ENCODE measurements at regions not wholly inside any gene's neighbourhood (a gene's known extent, or its start where the extent isn't known, plus 50 kb on each side); places are given as distances from the start of the nearest gene placed in this dataset.

- no peak for DNase-seq
Measured at GRCh38 chr6:71399279-71399678, 110.7 kb downstream of the OGFRL1 start.

DNA sequence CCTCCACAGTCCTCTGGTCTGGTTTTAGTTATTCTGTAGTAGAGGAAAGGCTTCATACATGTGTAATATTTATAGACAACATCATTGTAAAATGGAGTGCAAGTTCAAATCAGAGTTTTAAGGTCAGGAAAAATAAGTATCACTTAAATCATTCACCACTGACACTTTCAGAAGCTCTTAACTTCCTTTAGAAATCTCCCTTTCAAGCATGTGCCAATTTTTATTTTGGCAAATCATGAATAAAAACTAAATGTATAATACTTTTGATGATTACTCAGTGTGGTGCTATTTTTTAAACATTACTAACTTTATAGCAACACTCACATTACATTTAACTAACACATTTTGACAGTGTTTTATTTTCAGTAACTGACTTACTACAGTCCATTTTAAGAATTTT lies 112.2 kb downstream of the OGFRL1 start:
- no peak for DNase-seq

GRCh38 chr6:71402096-71402495 lies 113.5 kb downstream of the OGFRL1 start:
- no peak for DNase-seq

DNA sequence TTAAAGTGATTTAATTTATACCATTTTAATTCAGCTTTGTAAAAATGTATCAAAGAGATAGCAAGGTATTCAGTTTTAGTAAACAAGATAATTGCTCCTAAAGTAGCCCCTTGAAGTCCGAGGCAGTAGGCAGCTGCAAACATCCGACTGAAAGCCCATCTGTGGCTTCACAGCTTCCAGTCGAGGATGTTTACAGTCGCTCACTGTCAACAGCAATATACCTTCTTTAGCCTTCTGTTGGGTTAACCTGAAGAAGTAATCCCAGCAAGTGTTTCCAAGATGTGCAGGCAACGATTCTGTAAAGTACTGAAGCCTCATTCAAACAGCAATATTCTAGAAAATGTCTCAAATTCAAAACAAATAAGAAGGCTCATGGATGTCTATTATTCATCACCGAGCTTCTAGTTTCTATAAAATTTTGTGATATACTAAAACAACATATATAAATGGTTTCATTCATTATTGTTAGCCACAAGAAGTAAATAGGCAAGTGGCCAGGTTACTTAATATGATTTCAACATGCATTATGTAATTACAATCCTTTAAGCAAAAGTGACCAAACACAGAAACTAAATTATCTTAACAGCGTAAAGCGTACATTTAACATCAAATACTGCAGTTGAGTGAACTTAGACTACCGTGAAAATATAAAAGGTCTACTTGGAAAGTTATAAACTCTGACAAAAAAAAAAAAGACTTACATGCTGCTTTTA lies 115.0 kb downstream of the OGFRL1 start:
- DNase-seq: no peak

- no peak for DNase-seq
Measured at GRCh38 chr6:71404145-71404966, 115.7 kb downstream of the OGFRL1 start.

DNA sequence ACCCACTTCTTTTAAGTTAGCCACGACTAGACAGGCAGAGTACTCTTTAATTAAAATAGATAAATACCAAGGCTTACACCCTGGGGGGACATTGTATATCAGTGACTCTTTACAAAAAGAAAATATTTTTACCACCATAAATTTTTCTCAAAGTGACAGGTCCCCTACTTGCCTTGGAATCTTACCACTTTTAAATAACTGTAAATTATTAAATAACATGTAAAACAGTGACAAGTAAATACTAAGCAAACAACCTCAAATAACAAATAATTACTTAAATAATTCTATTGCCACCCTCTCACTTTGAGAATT lies 116.3 kb downstream of the OGFRL1 start:
- DNase-seq: no peak

DNA sequence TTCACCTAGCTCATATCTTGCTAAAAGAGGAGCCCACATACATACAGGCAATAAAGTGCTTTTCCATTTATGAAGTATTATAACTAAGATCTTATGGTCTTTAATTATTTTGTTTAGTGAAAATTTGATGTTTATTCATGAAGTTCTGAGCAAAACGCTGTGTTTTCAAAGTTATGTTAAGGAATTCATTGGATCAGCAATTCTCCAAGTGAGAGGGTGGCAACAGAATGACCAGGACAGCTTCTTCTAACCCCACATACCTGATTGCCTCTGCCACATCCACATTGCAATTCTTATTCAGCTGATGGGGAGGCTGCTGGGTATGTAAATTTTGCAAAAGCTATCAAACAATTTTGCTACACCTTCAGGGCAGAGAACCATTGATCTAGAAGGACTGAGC lies 116.8 kb downstream of the OGFRL1 start:
- DNase-seq: no peak

DNA sequence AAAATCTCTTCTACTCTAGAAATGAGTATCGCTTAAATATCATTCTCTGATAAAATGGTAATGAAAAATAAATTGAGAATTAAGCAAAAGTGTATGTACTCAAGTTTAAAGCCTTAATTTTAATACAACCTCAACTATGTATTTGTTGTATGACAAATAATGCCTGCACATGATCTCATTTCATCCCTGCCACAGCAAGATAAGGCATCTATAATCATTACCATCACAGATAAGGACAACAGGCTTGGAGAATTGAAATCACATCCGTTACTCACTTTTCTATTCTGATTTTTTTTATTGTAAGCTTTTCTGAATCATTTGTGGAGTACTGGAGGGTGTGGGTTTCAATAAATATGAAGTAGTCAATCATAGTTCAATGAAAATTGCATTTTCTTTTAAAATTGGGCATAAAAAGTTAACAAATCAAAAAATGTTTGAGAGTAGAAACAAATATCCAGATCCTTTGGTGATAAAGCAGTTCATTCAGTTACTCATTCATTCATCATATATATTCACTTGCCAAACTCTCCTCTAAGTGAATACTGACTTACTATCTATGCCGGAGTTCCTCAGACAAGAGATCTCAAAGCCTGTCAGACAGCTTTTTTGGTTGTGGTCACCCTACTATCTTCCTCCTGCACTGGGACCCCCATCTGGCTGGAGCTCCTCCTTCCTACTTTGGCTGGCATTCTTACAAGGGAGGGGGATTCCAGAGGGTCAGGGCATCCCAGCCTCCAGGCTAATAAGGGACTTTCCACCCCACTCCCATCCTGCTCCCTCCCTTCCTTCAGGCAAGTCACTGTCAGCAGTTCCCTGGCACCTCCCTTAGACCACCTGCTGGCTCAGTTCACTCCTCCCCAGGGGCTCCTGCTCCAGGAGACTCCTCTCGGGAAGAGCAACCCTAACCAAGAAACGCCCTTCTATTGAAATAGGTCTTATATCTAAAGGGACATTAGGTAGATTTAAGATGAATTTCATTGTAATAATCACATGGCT lies 118.6 kb downstream of the OGFRL1 start:
- no peak for DNase-seq

DNA sequence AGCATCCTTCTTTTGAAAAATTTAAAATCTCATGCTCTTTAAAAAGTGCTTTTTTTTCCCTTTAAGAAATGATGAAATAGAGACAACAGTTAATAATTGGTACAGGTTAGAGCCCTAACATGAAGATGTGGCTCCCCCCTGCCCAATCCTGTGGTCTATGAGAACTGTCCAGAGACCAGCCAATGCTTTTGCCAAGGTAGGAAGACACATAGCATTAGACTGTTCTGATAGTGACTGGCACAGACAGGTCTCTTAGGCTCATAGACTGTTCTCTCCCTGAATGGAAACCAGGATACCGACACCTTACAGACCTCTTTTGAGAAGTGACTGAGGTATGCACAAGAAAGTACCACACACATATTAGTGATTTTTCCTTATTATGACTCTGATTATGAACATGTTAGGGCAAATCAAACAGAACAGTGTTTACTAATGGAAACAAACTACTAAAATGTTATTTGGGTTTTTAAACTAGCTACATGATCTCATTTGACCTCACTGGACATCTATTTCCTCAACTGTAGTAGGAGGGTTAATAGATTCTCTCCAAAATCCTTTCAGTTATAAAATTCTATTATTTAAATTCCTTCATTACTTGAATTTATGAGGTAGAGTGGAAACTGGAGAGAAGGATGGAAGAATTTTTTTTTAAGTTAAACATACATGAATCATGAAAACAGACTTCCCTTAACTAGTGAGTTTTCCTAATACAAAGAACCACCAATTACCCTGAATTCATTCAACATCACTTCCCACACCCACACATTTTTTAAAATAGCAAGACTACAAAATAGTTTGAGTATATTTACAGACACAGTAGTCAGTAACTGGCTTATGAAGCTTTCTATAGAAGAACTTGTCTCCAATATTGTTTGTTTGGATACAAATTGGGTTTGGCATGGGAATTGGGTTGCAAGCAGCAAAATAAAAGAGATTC lies 120.4 kb downstream of the OGFRL1 start:
- DNase-seq: no peak

DNA sequence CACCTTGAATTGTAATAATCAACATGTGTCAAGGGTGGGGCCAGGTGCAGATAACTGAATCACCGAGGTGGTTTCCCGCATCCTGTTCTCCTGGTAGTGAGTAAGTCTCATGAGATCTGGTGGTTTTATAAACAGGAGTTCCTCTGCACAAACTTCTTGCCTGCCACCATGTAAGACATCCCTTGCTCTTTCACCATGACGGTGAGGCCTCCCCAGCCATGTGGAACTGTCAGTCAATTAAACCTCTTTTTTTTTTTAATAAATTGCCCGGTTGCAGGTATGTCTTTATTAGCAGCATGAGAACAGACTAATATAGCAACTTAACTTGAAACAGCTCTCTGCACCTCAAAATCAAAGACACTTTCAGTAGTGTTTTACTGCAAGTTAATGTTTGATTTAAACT lies 121.6 kb downstream of the OGFRL1 start:
- no peak for DNase-seq

DNA sequence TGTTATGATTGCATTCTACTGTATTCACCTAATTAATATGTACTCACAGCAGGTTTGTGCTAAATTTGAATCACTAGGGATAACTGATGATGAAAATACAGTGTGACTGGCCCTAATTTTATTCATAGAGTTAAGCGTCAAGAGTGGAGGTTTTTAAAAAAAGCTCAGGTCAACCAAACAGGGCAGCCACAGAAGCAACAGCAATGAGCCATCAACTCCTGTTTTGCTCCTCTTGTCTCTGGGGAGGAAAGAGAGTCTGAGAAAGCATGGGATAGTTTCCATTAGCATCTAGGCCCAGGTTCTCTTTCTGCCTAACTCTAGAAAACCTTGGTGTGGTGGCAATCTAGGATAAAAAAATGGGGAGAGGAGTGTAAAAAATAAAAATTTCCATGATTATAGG lies 122.1 kb downstream of the OGFRL1 start:
- DNase-seq: no peak

GRCh38 chr6:71411882-71412281 lies 123.3 kb downstream of the OGFRL1 start:
- DNase-seq: no peak

GRCh38 chr6:71412559-71413140 lies 124.0 kb downstream of the OGFRL1 start:
- DNase-seq: no peak

GRCh38 chr6:71414486-71414885 lies 125.9 kb downstream of the OGFRL1 start:
- no peak for DNase-seq

GRCh38 chr6:71419217-71420094 lies 130.8 kb downstream of the OGFRL1 start:
- no peak for DNase-seq

GRCh38 chr6:71420095-71420692 lies 131.6 kb downstream of the OGFRL1 start:
- peak; percentile 24 for DNase-seq

DNA sequence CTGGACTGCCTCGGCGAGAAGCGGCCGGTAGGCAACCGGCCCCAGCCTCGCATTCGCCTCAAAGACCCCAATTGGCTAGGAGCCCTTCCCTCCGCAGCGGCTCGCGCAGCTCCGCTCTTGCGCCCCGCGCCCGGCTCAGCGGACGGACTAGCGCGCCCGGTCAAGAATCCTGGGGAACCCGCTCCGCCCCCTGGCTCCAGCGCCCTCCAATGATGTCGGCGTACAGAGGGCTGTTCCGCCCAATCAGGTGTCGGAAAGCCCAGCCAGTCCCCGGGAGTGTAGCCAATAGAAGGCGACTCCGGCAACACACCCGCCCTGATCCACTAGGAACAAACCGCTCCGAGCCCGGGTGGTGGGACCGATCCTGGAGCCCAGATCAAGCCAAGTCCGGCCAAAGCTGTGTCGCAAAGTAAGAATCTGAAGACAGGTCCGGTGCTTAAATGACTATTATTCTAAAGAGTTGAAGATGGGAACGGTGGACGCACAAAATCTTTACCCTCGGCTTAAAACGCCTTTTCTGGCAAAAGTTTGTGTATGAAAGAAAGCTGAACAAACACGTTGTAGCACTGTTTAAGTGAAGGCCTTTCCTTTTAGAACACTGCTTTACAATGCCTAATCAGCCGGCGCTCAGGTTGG lies 132.2 kb downstream of the OGFRL1 start:
- peak; percentile 79 for DNase-seq

DNA sequence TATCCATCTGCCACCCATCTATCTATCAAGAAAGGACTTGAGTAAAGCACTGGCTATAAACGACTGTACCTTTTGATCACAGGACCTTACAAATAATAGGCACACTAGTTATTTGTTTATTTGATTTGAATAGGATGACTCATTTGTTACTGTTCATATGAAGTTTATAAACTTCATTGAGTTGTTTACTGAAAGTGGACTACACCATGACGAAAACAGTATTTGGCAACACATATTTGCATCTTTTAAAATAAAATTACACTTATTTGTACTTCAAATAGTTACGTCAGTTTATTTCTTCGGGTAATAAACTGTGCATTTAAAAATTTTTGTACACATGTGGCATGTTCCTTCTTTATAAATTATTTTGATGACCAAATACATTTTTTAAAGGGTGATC lies 133.0 kb downstream of the OGFRL1 start:
- no peak for DNase-seq

DNA sequence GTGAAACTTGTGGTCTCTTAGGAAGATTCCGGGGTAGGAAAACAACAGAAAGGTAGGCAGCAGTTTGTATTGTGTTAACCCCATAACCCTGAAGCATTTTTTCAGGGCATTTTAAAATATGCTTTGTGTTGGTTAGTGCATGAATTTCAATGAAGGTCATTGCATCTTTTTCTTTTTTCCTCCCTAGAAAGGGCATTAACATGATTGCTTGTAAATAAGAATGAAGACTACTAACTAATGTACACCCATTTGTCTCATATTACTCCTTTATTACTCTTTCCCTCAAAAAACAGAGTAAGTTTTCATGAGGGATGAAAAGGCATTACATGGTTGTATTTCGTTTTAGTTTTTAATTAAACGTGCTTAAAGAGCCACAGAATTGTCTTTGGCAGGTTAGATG lies 141.4 kb downstream of the OGFRL1 start:
- no peak for DNase-seq

DNA sequence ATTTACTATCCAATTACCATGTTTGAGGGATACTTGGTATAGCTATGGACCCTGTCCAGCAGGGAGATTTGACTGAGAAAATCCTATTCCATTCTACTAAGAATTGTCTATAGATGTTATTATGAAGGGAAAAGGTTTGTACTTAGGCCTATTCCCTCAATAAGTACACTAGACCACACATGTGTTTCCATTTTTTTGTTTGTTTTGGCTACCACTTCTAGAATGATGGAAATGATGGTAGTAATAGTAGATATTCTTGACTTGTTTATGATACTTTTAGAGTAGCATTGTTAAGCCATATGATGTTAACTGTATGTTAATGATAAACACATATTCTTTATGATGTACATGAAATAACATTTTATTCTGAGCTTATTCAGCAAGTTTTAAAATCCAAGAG lies 144.8 kb downstream of the OGFRL1 start:
- no peak for DNase-seq

Data from NCI-H510A (cell line).